Ectodermal cell (in vitro differentiated cells): ENCODE measurements at regions not wholly inside any gene's neighbourhood (a gene's known extent, or its start where the extent isn't known, plus 50 kb on each side); places are given as distances from the start of the nearest gene placed in this dataset.

Source experiments
- H3K27ac ChIP-seq: 2 replicates; pipeline ENCODE4 v1.7.0; 2013; ENCODE audit warnings: mild to moderate bottlenecking, low read depth, low read length; ENCODE audit not compliant: insufficient read depth, poor library complexity, severe bottlenecking
- H3K27me3 ChIP-seq: 2 replicates; pipeline ENCODE4 v1.7.0; 2013; ENCODE audit warnings: mild to moderate bottlenecking, low read length; ENCODE audit not compliant: insufficient read depth, control insufficient read depth, poor library complexity, severe bottlenecking
- H3K36me3 ChIP-seq: one replicate; pipeline ENCODE4 v1.7.0; 2013; ENCODE audit warnings: low read length; ENCODE audit not compliant: control insufficient read depth, insufficient read depth
- H3K4me1 ChIP-seq: one replicate; pipeline ENCODE4 v1.7.0; 2013; ENCODE audit warnings: low read length; ENCODE audit not compliant: control insufficient read depth, insufficient read depth
- H3K4me3 ChIP-seq: 2 replicates; pipeline ENCODE4 v1.7.0; 2013; ENCODE audit warnings: low read depth, low read length, control low read depth; ENCODE audit not compliant: insufficient read depth
- H3K9me3 ChIP-seq: 2 replicates; pipeline ENCODE4 v1.7.0; 2013; ENCODE audit warnings: mild to moderate bottlenecking, low read length, moderate library complexity; ENCODE audit not compliant: control insufficient read depth
- WGBS, 2 experiments: methylation state at CpG; one replicate each; pipeline ENCODE4 v1.1.7; 2013; ENCODE audit warnings: missing lambda C conversion rate in 2 of 2; 5-methylcytosine and 5-hydroxymethylcytosine counted together

- Histone ChIP-seq H3K27me3 (no peaks in the 10 kb centered on the region), H3K4me1 (peaks cover 3% of the 10 kb centered on the region), H3K27ac (no peak overlapping the region), H3K9me3 (no peaks in the 10 kb centered on the region), H3K4me3 (no peak overlapping the region), H3K36me3 (no peaks in the 10 kb centered on the region)
- WGBS, 2 experiments, result 0% methylated on average over 1 of the region's 1 CpG
These were observed 305.1 kb downstream of the KCNRG start for GRCh38 chr13:50320271-50320862.

- Histone ChIP-seq H3K27me3 (no peaks in the 10 kb centered on the region), H3K27ac (no peak overlapping the region), H3K36me3 (no peaks in the 10 kb centered on the region), H3K9me3 (no peaks in the 10 kb centered on the region), H3K4me1 (peaks cover 3% of the 10 kb centered on the region), H3K4me3 (no peak overlapping the region)
- WGBS, 2 experiments, result 90 to 98% methylated on average over 1 to 2 of the region's 3 CpGs
These were observed 306.8 kb downstream of the KCNRG start for GRCh38 chr13:50322006-50322405.

- WGBS, 2 experiments, result 95 to 96% methylated on average over 3 of the region's 3 CpGs
- no peaks in the 10 kb centered on the region for H3K27me3 ChIP-seq
- H3K4me3 ChIP-seq, result no peak overlapping the region
- H3K4me1 ChIP-seq, result peaks cover 3% of the 10 kb centered on the region
- no peaks in the 10 kb centered on the region for H3K9me3 ChIP-seq
- no peak overlapping the region for H3K27ac ChIP-seq
- H3K36me3 ChIP-seq, result no peaks in the 10 kb centered on the region
These were observed 308.3 kb downstream of the KCNRG start for GRCh38 chr13:50323440-50324065.

GRCh38 chr13:50326271-50326670, 311.0 kb downstream of the KCNRG start:
- H3K9me3 ChIP-seq, result no peaks in the 10 kb centered on the region
- no peaks in the 10 kb centered on the region for H3K4me1 ChIP-seq
- WGBS, 2 experiments, result 91 to 95% methylated on average over 3 of the region's 3 CpGs
- H3K27me3 ChIP-seq, result no peaks in the 10 kb centered on the region
- no peaks in the 10 kb centered on the region for H3K36me3 ChIP-seq
- H3K4me3 ChIP-seq, result no peak overlapping the region
- H3K27ac ChIP-seq, result no peak overlapping the region

- Histone ChIP-seq H3K27ac (no peak overlapping the region), H3K9me3 (no peaks in the 10 kb centered on the region), H3K4me1 (no peaks in the 10 kb centered on the region), H3K27me3 (no peaks in the 10 kb centered on the region), H3K36me3 (no peaks in the 10 kb centered on the region), H3K4me3 (no peak overlapping the region)
- WGBS, 2 experiments, result 86 to 90% methylated on average over 3 to 5 of the region's 5 CpGs
These were observed 311.6 kb downstream of the KCNRG start for GRCh38 chr13:50326811-50327210.

- WGBS, 2 experiments, result 95 to 97% methylated on average over 9 of the region's 9 CpGs
- H3K4me3 ChIP-seq, result no peak overlapping the region
- no peaks in the 10 kb centered on the region for H3K27me3 ChIP-seq
- no peaks in the 10 kb centered on the region for H3K9me3 ChIP-seq
- no peaks in the 10 kb centered on the region for H3K36me3 ChIP-seq
- H3K27ac ChIP-seq, result no peak overlapping the region
- no peaks in the 10 kb centered on the region for H3K4me1 ChIP-seq
These were observed 319.0 kb downstream of the KCNRG start for GRCh38 chr13:50334115-50334778.

- Histone ChIP-seq H3K36me3 (no peaks in the 10 kb centered on the region), H3K27me3 (no peaks in the 10 kb centered on the region), H3K27ac (no peak overlapping the region), H3K4me3 (no peak overlapping the region), H3K9me3 (no peaks in the 10 kb centered on the region), H3K4me1 (peaks cover 7% of the 10 kb centered on the region)
- WGBS, 2 experiments, result 95 to 97% methylated on average over 5 of the region's 5 CpGs
These were observed 319.7 kb downstream of the KCNRG start for GRCh38 chr13:50334944-50335343.

GRCh38 chr13:50339271-50339670, 324.0 kb downstream of the KCNRG start:
- H3K27ac ChIP-seq, result no peak overlapping the region
- H3K4me1 ChIP-seq, result peaks cover 22% of the 10 kb centered on the region
- H3K36me3 ChIP-seq, result no peaks in the 10 kb centered on the region
- no peaks in the 10 kb centered on the region for H3K9me3 ChIP-seq
- WGBS, 2 experiments, result no CpG with 5 or more reads among the region's 1 CpG
- H3K4me3 ChIP-seq, result no peak overlapping the region
- H3K27me3 ChIP-seq, result no peaks in the 10 kb centered on the region

- 85% methylated on average over 4 of the region's 4 CpGs for WGBS, 2 experiments
- no peaks in the 10 kb centered on the region for H3K27me3 ChIP-seq
- no peak overlapping the region for H3K27ac ChIP-seq
- H3K4me3 ChIP-seq, result no peak overlapping the region
- peaks cover 22% of the 10 kb centered on the region for H3K4me1 ChIP-seq
- no peaks in the 10 kb centered on the region for H3K36me3 ChIP-seq
- no peaks in the 10 kb centered on the region for H3K9me3 ChIP-seq
These were observed 324.9 kb downstream of the KCNRG start for GRCh38 chr13:50340146-50340545.

- no peaks in the 10 kb centered on the region for H3K27me3 ChIP-seq
- H3K36me3 ChIP-seq, result no peaks in the 10 kb centered on the region
- H3K27ac ChIP-seq, result no peak overlapping the region
- H3K4me3 ChIP-seq, result no peak overlapping the region
- 83 to 87% methylated on average over 17 of the region's 17 CpGs for WGBS, 2 experiments
- peaks cover 22% of the 10 kb centered on the region for H3K4me1 ChIP-seq
- no peaks in the 10 kb centered on the region for H3K9me3 ChIP-seq
These were observed 325.5 kb downstream of the KCNRG start for GRCh38 chr13:50340551-50341287.
